Activated T-helper 1 cell treated with anti-CD3 and anti-CD28 coated beads, Interleukin-12 subunit alpha, Interleukin-12 subunit beta, Interleukin-2, Interleukin-4 antibody, amounts not matched to agents 30 ng/mL and 10 ng/mL and 1 ng/mL, durations not matched to agents 14 hours and 24 hours and 36 hours (primary cell): ENCODE measurements at regions not wholly inside any gene's neighbourhood (a gene's known extent, or its start where the extent isn't known, plus 50 kb on each side); places are given as distances from the start of the nearest gene placed in this dataset.
"Not testable (repeated sequence)": the region's sequence is repeated elsewhere in the genome, so short reads cannot be mapped to it uniquely, and the experiment has no call there.

Experiments used
- DNase-seq: peaks from one replicate; pipeline ENCODE4 v3.0.0; 2021; ENCODE audit warnings: low spot score
- H3K27ac Mint-ChIP-seq: one replicate; pipeline ENCODE4 v1.8.0; 2021; ENCODE audit warnings: mild to moderate bottlenecking, mixed read lengths
- H3K27me3 Mint-ChIP-seq: one replicate; pipeline ENCODE4 v1.8.0; 2022; ENCODE audit warnings: mild to moderate bottlenecking, moderate library complexity, mixed read lengths; ENCODE audit not compliant: insufficient read depth
- H3K36me3 Mint-ChIP-seq: one replicate; pipeline ENCODE4 v1.8.0; 2021; ENCODE audit warnings: low read depth, mixed read lengths
- H3K4me1 Mint-ChIP-seq: one replicate; pipeline ENCODE4 v1.8.0; 2021; ENCODE audit warnings: low read depth, mixed read lengths
- H3K4me3 Mint-ChIP-seq: one replicate; pipeline ENCODE4 v1.8.0; 2021; ENCODE audit warnings: mild to moderate bottlenecking, moderate library complexity, mixed read lengths
- H3K9me3 Mint-ChIP-seq: one replicate; pipeline ENCODE4 v1.8.0; 2021; ENCODE audit warnings: mixed read lengths
- intact Hi-C: fragments of 100-400 bp; cut with micrococcal nuclease; formaldehyde crosslinking; loops from one replicate; pipeline ENCODE4 v1.15.1; 2024

DNA sequence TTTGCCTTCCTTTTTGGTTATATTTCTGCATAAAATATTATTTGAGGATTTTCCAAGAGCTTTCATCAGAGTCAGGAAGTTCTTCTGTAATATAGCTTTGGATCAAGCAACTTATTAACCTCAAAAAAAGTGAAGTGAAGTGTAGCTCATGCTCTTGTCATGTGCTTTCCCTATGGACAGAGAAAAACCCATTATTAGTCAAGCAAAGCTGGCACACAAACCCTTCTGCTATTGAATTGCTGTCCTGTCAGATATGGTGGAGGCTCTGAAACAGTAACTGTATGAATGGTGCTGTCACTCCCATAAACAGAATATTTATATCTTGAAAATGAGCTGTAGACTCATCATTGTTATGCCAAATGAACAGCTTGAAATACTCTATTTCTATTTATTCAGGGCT, 1533.3 kb downstream of the RPIA start:
- H3K36me3 Mint-ChIP-seq, H3K4me1 Mint-ChIP-seq, intact Hi-C loops, H3K27ac Mint-ChIP-seq, DNase-seq, H3K4me3 Mint-ChIP-seq, H3K27me3 Mint-ChIP-seq, H3K9me3 Mint-ChIP-seq: not testable (repeated sequence)

DNA sequence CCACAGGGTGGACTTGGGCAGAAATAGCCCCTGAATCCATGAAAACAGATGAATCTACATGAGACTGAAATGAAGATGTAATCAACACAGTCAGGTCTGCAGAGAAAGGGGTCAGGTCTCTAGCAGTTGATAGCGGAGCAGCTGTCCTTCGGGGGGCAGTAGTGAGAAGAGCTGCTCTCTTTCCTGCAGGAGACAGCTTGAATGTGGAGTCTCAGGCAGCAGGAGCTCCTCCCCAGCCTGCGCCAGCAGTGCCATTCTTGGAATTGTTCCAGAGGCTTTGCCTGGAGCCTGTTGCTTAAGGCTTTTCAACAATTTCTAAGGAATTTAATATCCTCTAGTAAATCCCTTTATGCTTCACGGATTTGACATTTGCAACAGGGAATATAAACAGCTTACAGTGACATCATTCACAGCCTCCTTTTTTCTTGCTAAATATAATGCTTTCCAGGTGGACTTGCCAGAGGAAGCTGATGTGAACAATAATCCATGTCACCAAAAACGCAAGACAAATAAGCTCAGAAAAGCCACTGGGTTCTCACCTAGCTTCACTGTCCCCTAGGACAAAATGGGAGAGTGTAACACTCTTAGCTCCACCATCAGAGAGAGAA, 1535.1 kb downstream of the RPIA start:
- H3K4me1 Mint-ChIP-seq, DNase-seq, H3K36me3 Mint-ChIP-seq, intact Hi-C loops, H3K27me3 Mint-ChIP-seq, H3K27ac Mint-ChIP-seq, H3K9me3 Mint-ChIP-seq, H3K4me3 Mint-ChIP-seq: not testable (repeated sequence)

DNA sequence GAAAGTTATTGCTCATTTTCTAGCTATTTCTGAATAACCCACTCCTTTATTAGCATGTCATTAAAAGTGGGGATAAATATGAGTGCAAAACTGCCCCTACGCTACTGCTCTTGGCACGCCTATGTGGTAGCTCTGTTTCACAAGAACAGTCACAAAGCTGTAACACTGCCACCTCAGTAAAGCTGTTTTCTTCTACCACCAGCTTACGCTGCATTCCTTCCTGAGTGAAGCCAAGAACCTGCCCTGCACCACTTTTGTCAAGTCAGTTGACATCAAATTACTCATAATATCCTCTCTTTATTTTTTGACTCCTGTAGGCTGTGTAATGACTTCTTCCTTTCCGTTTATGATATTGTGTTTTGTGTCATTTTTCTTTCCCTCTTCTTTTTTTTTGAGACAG, 1539.7 kb downstream of the RPIA start:
- H3K36me3 Mint-ChIP-seq, H3K27me3 Mint-ChIP-seq, DNase-seq, H3K9me3 Mint-ChIP-seq, H3K4me3 Mint-ChIP-seq, intact Hi-C loops, H3K4me1 Mint-ChIP-seq, H3K27ac Mint-ChIP-seq: not testable (repeated sequence)

DNA sequence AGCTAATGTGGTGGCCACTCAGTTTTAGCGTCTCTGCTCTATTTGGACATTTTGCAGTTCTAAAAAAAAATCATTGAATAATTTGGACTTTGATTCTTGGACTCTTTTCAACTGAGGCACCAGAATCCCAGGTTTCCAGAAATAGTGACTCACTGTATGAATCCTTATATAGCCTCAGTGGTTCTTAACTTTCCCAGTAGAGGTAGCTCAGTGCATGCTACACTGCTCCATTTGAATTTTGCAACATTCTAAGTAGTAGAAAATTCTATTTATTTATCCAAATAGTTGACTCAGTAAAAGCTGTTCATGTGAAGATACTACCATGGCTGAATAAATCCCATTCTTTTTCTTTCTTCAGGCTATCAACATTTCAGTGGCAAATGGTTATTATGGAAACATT, 1544.0 kb downstream of the RPIA start:
- H3K4me3 Mint-ChIP-seq, H3K27ac Mint-ChIP-seq, intact Hi-C loops, H3K27me3 Mint-ChIP-seq, H3K4me1 Mint-ChIP-seq, H3K36me3 Mint-ChIP-seq, H3K9me3 Mint-ChIP-seq, DNase-seq: not testable (repeated sequence)

DNA sequence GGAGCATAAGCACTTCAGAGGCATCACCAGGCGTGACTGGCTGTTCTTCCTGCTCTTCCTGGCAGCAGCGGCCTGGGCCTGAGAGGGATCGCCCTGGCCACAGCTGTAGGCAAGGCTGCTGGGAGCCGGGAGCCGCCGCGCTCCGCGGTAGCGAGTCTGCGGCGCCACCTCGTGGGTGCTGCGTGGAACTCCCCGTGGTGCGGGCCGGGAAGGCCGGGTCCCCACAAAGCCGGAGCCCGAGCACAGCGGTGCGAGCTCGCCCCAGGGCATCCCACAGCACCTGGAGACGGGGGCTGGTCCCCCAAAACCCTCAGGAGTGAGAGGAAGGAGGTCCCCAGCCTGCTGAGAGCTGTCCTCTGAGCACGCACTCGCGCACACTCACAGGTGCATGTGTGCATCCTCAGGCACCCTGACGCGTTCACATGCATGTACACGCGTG, 1546.5 kb downstream of the RPIA start:
- H3K4me1 Mint-ChIP-seq, intact Hi-C loops, H3K4me3 Mint-ChIP-seq, H3K36me3 Mint-ChIP-seq, H3K27ac Mint-ChIP-seq, H3K27me3 Mint-ChIP-seq, DNase-seq, H3K9me3 Mint-ChIP-seq: not testable (repeated sequence)

DNA sequence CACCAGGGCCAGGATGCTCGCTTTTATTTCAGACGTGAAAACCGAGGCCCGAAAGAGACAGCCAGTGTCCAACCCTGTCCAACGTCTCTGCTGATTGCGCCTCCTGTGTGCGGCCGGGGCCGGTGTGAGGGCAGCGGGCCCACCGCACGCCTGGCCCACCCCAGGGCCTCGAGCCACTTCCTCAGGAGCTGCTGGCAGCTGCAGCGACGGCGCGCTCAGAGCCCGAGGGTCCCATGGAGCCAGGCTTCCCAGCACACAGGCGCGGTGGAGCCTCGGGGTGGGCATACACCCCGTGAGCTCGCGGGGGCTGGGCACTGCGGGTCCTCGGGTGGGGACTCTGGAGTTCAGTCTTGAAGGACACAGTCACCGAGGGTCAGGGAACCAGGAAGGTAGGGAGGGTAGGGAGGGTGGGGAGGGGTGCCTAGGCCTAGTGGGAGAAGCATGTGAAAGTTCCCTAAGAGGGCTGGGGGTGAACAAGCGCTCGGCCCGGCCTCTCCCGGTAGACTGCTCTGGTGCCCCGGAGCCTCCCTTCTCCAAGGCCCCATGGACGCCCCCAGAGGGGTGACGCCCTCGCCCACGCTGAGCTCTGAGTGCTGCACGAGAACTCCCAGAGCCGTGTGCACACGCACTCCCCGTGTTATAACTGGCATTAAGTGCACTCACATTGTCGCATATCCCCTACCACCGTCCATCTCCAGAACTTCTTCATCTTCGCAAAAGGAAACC, 1547.2 kb downstream of the RPIA start:
- H3K27ac Mint-ChIP-seq, H3K4me1 Mint-ChIP-seq, H3K4me3 Mint-ChIP-seq, H3K36me3 Mint-ChIP-seq, intact Hi-C loops, DNase-seq, H3K27me3 Mint-ChIP-seq, H3K9me3 Mint-ChIP-seq: not testable (repeated sequence)

DNA sequence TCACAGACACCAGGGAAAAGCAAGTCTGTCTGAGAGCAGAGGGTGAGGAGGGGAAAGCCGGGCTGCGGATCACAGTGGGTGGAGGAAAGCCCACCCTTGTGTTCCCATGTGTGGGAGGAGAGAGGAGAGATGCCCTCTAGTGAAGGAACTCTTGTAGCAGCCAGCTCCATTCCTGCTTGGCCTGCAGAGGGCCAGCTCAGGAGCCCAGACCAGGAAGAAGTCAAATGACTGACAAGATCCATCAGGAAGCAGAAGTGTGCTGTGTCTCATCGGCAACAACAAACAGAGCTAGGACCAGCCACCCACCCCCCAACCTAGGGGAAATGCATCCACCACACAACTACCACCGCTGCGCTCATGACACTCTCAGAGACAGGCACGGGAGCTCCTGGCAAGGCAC, 1548.3 kb downstream of the RPIA start:
- H3K4me1 Mint-ChIP-seq, DNase-seq, H3K27me3 Mint-ChIP-seq, intact Hi-C loops, H3K9me3 Mint-ChIP-seq, H3K36me3 Mint-ChIP-seq, H3K27ac Mint-ChIP-seq, H3K4me3 Mint-ChIP-seq: not testable (repeated sequence)

DNA sequence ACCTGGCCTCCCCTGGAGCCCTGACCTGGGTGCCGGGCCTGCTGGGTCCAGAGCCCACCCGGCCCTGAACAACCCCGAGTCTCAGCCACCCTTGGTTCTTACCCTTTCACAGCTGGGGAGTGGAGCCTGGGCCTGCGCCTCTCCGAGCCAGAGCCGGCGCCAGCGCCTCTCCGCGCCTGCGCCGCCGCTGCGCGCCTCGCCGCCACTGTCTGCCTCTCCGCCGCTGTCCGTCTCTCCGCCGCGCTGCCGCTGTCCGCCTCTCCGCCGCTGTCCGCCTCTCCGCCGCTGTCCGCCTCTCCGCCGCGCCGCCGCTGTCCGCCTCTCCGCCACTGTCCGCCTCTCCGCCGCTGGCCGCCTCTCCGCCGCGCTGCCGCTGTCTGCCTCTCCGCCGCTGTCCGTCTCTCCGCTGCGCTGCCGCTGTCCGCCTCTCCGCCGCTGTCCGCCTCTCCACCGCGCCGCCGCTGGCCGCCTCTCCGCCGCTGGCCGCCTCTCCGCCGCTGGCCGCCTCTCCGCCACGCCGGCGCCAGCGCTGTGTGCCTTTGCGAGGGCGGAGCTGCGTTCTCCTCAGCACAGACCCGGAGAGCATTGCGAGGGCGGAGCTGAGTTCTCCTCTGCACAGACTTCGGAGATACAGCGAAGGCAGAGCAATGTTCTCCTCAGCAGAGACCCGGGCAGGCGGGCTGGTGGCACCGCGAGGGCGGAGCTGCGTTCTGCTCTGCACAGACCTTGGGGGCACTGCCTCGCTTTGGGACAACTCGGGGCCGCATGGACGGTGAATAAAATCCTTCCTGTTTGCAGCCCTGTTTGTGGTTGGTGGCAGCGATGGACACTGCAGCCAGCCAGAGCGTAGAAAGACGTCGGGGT, 1553.7 kb downstream of the RPIA start:
- H3K9me3 Mint-ChIP-seq, H3K27me3 Mint-ChIP-seq, intact Hi-C loops, H3K27ac Mint-ChIP-seq, H3K36me3 Mint-ChIP-seq, H3K4me1 Mint-ChIP-seq, DNase-seq, H3K4me3 Mint-ChIP-seq: not testable (repeated sequence)

DNA sequence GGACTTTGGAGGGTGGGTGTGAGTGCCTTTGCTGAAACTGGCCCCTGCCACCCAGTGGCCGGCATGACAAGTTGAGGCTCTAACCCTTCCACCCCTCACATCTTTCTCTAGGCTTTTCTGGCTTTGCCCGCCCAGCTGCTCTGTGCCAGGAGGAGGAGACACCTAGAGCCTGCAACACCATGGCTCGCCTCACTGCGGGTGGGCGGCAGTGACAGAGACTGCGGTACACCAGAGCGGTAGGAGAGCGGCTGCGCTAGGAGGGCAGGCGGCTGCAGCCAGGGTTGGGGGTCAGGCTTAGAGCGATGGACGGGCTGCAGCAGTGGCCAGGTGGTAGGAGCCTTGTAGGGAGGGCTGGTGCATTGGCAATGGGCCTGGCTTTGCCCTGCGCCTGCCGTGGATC, 1556.9 kb downstream of the RPIA start:
- H3K4me1 Mint-ChIP-seq, H3K27me3 Mint-ChIP-seq, H3K27ac Mint-ChIP-seq, DNase-seq, intact Hi-C loops, H3K9me3 Mint-ChIP-seq, H3K36me3 Mint-ChIP-seq, H3K4me3 Mint-ChIP-seq: not testable (repeated sequence)

DNA sequence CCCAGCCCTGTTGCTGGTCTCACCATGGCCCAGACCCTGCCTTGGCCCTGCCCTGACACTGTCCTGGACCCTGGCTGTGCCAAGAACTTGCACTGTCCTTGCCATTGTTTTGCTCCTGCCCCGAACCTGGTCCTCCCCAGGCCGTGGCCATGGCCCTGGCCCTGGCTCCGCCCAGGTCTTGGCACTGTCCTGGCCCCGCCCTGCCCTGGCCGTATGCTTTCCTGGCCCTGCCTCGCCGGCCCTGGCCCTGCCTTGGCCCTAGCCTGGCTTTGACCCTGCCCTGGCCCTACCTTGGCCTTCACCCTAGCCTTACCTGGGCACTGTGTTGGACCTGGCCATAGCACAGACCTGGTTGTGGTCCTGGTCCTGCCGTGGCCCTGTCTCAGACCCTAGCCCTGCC, 1558.9 kb downstream of the RPIA start:
- H3K27ac Mint-ChIP-seq, H3K4me3 Mint-ChIP-seq, intact Hi-C loops, DNase-seq, H3K9me3 Mint-ChIP-seq, H3K4me1 Mint-ChIP-seq, H3K36me3 Mint-ChIP-seq, H3K27me3 Mint-ChIP-seq: not testable (repeated sequence)

DNA sequence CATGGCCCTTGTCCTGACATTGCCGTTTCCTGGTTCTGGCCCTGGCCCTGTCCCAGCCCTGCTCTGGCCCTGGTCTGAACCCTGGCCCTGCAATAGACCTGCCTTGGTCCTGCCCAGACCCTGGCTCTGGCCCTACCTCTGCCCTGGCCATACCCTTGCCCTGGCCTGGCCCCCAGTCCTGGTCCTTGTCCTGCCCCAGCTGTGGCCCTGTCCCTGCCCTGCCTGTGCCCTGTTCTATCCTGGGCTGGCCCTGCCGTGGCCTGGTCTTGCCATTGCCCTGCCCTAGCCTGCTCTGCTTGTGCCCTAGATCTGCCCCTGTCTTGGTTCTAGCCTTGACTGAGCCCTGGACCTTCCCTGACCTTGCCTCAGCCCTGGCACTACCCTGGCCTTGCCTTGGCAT, 1560.1 kb downstream of the RPIA start:
- H3K9me3 Mint-ChIP-seq, H3K27ac Mint-ChIP-seq, DNase-seq, H3K36me3 Mint-ChIP-seq, H3K4me1 Mint-ChIP-seq, H3K4me3 Mint-ChIP-seq, H3K27me3 Mint-ChIP-seq, intact Hi-C loops: not testable (repeated sequence)

DNA sequence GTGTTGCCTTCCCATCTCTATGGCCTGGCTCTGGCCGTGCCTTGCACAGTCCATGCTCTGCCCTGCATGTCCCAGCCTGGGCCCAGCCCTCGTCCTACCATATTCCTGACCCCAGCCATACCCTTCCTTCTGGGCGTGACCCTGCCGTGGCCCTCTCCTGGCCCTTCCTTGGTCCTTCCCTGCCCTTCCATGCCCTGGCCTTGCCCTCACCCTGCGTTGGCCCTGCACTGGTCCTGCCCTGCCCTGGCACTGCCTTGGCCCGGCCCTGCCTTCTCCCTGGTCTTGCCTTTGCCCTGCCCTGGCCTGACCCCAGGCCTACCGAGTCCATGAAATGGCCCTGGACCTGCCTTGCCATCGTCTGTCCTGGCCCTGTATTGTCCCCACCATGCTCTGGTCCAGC, 1561.8 kb downstream of the RPIA start:
- H3K4me3 Mint-ChIP-seq, intact Hi-C loops: not testable (repeated sequence)

DNA sequence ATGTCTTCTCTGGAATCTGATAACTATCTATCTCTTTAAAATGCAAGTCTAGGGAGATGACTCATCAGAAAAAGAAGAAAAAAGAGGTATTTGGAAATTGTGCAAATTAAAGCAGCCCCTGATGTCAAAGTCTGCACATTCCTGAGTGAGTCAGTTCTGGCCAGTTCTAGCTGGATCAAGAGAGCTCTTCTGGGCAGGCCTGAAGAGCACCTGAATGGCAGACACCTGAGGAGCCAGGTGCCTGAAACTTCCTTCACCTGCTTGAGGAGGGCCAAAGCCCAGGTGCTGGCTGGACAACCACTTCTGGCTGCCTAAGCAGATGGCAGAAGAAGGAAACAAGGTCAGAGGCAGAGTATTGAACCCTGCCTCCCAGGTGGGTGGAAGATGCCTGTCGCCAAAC, 1575.4 kb downstream of the RPIA start:
- H3K27me3 Mint-ChIP-seq: not testable (repeated sequence)

More for the DNA sequence above, 1561.8 kb downstream of the RPIA start:
- H3K27me3 Mint-ChIP-seq, H3K27ac Mint-ChIP-seq, H3K4me1 Mint-ChIP-seq, DNase-seq, H3K36me3 Mint-ChIP-seq: not testable (repeated sequence)
- peaks cover 18% of the 10 kb centered on the region for H3K9me3 Mint-ChIP-seq

More for the DNA sequence above, 1575.4 kb downstream of the RPIA start:
- H3K9me3 Mint-ChIP-seq, H3K27ac Mint-ChIP-seq, H3K4me1 Mint-ChIP-seq, intact Hi-C loops, H3K4me3 Mint-ChIP-seq, DNase-seq, H3K36me3 Mint-ChIP-seq: not testable (repeated sequence)
